GM21786 (cell line): ENCODE measurements at regions not wholly inside any gene's neighbourhood (a gene's known extent, or its start where the extent isn't known, plus 50 kb on each side); places are given as distances from the start of the nearest gene placed in this dataset.

ENCODE experiments used
- ATAC-seq: cut with Tn5 transposase; IDR thresholded peaks from one replicate; pipeline ENCODE4 v1.9.1; 2021; ENCODE audit not compliant: unreplicated experiment

GRCh38 chr5:56664025-56664424, 151.3 kb upstream of the MAP3K1 start:
- ATAC-seq: no peak

DNA sequence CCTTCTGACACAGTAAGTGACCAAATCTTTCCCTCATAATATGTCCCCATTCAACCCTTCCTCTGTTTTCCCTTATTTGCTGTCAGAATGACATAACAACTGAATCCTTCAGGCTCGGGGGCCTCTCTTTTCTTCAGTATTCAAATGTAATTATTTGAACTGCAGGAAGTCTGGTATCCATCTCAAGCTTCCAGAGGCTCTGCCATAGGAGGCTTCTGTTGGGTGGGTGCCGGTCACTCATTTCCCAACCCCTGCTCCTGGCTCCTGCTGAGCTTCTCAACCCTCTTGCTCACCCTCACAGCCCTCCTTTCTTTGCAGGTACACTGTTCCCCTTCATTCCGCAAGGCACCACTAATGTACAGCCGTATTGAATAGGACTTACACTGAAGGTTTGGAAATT, 151.8 kb upstream of the MAP3K1 start:
- ATAC-seq: no peak

DNA sequence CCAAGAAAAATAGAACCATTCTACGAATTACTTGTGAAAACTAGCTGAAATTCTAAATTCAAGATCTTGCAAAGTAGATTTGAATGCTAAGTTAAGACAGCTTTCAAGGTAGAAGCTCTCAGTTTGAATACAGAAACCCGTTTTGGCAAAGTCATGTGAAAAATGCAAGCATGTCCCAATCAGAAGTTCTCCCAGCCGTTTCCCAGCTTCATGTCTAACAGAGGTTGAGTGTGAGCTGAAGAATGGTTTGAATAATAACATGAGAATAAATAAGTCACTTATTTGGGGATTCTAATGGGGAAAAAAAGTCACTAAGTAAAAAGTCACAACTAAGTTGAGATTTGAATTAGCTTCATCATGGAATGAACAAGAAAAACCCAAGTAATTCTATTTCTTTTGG, 152.5 kb upstream of the MAP3K1 start:
- ATAC-seq: no peak

- ATAC-seq: no peak
Measured at GRCh38 chr5:56659971-56660370, 155.4 kb upstream of the MAP3K1 start.

DNA sequence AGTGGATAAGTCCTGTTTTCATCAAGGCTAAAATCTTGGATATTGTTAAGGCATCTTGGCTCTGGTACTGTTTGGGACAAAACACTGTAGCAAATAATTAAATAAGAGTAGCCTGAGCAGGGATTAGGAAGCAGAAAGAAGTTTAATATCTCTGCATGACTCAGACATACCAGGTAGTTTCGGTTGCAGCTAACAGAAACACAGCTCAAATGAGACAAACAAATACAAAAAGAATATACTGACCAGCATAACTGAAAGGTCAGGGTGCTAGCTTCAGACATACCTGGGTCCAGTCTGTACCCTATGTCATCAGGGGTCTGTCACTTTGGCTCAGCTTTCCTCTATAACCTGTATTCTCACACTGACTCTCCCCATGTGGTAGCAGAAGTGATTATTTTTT, 156.4 kb upstream of the MAP3K1 start:
- ATAC-seq: peak; percentile 71

DNA sequence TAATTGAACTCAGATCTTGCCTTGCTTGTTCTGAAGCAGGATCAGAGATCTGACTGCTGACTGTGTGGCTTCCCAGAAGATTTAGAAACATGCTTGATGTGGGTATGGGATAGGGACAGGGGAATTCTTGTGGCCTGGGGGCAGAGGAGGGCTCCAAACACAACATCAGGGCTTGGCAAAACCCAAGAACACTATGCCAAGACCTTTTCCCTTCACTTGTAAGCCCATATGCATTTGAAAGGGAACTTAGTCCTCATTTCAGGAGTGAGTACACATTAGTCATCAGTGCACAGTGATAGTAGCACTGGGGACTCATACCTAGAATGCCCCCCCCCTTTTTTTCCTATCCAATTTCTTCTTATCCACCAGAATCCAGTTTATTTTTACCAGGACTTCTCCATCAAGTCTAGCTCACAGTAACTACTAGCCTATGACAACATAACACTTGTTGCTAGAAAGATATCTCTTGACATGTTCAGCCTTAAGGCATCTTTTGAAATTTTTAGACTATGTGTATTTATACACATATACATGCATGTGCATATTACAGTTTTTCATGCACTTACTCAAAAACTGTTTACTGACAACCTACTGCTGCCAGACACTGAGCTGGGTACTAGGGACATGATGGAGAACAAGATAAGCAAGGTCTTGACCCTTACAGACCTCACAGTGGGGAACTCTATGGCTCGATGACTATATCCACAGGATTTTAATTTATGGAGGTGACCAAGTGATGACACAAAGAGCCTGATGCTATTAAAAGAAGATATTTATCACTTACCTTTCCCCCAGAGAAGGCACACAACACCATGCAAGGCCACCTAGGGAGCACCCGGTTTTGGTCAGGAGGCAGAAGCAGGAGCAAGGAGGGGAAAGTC, 158.3 kb upstream of the MAP3K1 start:
- ATAC-seq: no peak

- ATAC-seq: no peak
Measured at GRCh38 chr5:56651893-56652292, 163.5 kb upstream of the MAP3K1 start.

DNA sequence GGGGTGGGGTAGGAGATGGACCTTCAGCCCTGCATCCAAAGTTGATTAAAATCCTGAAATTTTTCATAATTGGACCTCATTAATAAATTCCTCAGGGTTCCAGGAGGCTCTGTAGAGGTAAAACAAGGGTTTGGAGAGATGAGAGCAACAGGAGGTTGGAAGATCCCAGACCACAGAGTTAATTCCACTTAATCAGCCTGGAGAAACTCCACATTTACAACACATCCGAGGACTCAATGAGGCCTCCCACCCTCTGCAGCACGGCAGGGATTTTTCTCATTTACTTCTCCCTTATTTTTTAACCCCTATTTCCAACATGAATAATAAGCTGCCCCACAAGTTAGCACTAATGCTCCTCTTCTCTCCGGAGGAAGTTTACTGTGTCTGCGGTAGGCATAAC, 165.0 kb upstream of the MAP3K1 start:
- ATAC-seq: no peak

DNA sequence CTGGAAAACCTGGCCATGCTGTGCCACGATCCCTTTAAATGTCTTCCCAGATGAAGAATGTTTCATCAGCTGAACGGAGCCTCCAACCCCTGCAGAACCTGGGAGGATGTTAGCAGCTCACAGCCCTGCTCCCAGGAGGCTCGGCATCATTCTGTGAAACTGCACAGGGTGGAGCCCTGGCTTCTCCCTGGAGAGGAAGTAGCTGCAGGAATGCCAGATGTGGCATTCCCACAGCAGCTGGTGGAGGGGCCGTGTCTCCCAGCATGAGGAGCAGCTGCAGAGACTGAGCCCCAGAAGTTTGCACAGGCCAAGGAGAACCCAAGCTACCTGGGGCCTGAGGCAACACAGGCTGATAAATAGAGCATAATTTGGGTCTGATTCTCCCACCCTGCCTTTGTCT, 165.8 kb upstream of the MAP3K1 start:
- no peak for ATAC-seq

DNA sequence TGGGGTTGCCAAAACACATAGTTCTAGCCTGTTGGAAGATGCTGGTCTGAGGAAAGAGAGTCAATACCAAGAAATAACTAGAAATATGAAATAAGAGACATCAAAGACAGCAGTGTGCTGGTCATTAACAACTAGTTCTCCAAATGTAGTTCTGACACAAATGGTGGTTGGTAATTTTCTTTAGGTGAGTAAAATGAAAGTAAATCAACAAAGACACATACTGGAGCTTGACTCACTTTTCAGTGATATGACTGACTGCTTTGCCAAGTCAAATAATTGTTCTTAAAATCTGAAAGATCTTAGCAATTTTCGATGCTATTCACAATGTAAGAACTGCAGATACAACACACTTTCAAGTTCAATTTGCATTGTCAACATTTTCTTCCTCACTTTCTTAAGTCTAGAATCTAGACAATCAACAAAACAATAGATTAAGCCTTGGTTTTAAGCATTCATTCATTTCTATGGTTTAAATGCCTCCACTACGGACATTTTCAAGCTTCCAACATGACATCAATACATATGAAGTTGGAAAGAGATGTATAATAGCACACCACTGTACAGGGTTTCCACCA, 166.8 kb upstream of the MAP3K1 start:
- no peak for ATAC-seq

DNA sequence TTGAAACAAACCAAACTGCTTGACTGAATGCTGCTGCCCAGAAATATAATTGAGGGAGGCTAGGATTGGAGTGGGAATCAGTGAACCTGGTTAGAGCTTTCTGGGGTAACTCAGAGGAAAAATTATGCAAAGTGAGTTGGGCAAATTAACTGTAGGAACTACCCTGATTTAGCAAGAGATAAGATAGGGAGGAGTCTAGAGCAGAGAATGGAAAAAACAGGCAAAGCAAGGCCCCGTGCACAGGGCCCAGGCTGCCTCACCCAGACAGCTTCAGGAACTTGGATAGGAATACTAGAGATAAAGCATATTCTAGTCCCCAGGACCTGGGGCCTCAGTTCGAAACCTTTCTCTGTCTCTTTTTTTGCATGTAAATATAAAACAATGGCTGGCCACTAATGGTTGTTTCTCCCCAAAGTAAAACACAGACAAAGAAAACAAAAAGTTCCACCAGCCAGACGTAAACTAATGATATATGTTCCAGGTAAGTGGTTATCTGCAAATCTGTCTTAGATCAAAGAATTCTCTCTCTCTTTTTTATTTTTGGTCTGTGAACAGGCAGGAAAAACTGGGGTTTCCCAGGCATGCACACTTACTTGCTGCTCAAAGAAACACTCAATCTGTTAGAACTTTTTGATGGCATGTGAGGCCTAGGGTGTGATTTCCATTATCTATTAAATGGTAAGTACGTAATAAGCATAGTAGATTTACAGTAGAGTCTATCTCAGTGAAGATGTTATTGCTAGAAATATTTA, 168.1 kb upstream of the MAP3K1 start:
- no peak for ATAC-seq

- ATAC-seq: no peak
Measured at GRCh38 chr5:56641635-56642260, 173.6 kb upstream of the MAP3K1 start.

GRCh38 chr5:56640763-56641406, 174.5 kb upstream of the MAP3K1 start:
- peak; percentile 86 for ATAC-seq

DNA sequence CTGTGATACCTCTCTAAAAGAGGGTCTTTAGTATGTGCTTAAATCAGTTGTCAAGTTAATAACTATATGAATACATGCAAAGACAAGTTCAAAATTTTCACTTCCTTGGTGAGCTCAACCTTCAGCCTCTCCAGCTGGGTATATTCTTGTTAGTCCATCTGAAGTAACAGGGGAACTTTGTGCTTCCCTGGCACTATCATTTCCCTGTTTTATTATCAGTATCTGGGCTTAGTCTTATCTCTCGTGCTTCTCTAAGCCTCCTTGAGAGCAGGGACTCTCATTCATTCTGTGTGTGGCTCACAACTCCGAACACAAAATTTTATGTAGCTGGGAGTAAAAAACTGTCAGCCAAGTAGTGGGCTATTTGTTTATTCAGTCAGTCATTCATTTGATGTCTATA, 175.9 kb upstream of the MAP3K1 start:
- no peak for ATAC-seq

DNA sequence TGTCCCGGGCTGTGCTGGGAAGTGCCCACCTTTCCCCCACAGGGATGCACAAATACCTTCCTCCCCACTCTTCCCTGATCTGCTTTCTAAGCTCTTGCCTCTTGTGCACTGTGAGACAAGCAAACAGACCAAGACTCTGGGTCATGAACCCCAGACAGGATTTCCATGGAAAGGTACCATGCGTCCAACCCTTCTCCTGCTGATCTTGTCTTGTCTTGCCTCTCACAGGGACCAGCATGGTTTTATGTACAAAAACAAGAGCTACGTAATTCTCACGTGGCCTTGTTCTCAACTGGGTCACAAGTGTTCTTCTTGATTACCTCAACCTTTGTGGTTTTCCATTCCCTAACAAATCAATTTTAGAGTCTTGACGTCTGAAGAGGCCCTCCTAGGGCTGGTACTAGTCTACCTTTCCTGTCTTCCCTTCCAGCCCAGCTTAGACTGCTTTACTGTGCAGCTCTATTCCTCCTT, 176.5 kb upstream of the MAP3K1 start:
- no peak for ATAC-seq

DNA sequence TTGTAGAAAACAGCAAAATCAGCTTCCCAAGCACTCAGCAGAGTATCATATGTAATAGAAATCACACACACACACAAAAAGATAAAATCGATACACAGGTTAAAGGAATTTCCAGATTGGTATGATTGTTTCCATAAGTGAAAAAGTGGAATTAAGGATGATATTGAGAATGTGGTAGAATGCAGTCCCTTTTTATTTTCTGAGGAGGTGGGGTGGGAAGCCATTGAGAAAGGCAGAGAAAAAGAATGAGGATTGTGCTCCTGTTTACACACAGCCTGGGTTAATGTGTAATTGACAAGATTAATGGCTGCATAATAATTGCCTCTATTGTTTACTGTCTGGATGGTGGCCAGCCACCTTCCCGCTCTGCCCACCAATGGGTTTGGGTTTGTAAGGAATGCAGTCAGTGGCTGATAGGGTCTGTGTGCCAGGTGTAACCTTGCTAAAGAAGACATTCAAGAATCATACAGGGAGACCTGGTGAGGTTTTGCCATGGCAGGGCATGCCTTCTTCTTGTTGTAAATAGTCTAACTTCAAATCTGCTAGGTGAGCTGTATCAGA, 177.2 kb upstream of the MAP3K1 start:
- ATAC-seq: no peak

- no peak for ATAC-seq
Measured at GRCh38 chr5:56637321-56637920, 177.9 kb upstream of the MAP3K1 start.

DNA sequence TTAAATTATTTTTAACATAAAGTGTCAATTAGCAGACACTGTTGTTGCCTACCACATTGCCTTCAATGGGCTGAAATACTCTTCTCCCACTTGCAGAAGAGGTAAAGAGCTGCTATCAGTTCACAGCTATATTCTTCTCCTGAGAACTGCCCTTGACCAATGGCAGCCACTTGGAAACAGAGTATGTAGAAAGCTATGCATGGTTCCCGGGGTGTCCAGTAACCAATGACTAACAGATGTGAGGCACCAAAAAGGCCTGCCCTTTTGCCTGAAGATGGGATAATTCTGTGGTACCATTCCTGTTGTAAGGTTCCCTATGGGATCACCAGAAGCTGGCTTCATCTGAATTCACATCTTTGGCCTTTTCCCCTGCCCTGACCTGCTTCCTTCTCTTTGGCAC, 181.4 kb upstream of the MAP3K1 start:
- ATAC-seq: no peak

- no peak for ATAC-seq
Measured at GRCh38 chr5:56632939-56633338, 182.4 kb upstream of the MAP3K1 start.

- no peak for ATAC-seq
Measured at GRCh38 chr5:56632199-56632598, 183.2 kb upstream of the MAP3K1 start.
